ENCODE measurements at regions not wholly inside any gene's neighbourhood (a gene's known extent, or its start where the extent isn't known, plus 50 kb on each side); places are given as distances from the start of the nearest gene placed in this dataset.

GRCh38 chr11:69572861-69573260 is 68.1 kb upstream of the CCND1 start:
- no peak overlapping the region for H3K27ac ChIP-seq
- TF ChIP-seq CTCF (conservative IDR thresholded peaks at IDR 0.05), result no peak

- TF ChIP-seq CTCF (conservative IDR thresholded peaks at IDR 0.05), result no peak
- no peak overlapping the region for H3K27ac ChIP-seq
Measured at GRCh38 chr11:69573761-69574607, 67.0 kb upstream of the CCND1 start.

- no peak for TF ChIP-seq CTCF (conservative IDR thresholded peaks at IDR 0.05)
Measured at GRCh38 chr11:69574608-69575255, 66.2 kb upstream of the CCND1 start.

GRCh38 chr11:69575296-69576068 is 65.5 kb upstream of the CCND1 start:
- TF ChIP-seq CTCF (conservative IDR thresholded peaks at IDR 0.05), result no peak
- no peak overlapping the region for H3K27ac ChIP-seq

More at GRCh38 chr11:69574608-69575255, 66.2 kb upstream of the CCND1 start:
- H3K27ac ChIP-seq, result no peak overlapping the region

- H3K27ac ChIP-seq, result no peak overlapping the region
- no peak for TF ChIP-seq CTCF (conservative IDR thresholded peaks at IDR 0.05)
Measured at GRCh38 chr11:69576069-69576782, 64.7 kb upstream of the CCND1 start.

GRCh38 chr11:69578167-69578566 is 62.8 kb upstream of the CCND1 start:
- no peak overlapping the region for H3K27ac ChIP-seq
- no peak for TF ChIP-seq CTCF (conservative IDR thresholded peaks at IDR 0.05)
